ENCODE measurements at regions not wholly inside any gene's neighbourhood (a gene's known extent, or its start where the extent isn't known, plus 50 kb on each side); places are given as distances from the start of the nearest gene placed in this dataset.
A peak's percentile ranks its signal among the peaks of the same experiment; 100 is the strongest.

GRCh38 chr5:114006582-114006981 lies 355.3 kb upstream of the KCNN2 start:
- H3K9me3 ChIP-seq = no peaks in the 10 kb centered on the region
- H3K36me3 ChIP-seq = no peaks in the 10 kb centered on the region
- H3K27me3 ChIP-seq = no peaks in the 10 kb centered on the region
- no peak overlapping the region for H3K27ac ChIP-seq
- intact Hi-C loops (cut with DNase I; ENCODE audit: low total_unique reads) = no loop called here
- no peak for TF ChIP-seq POLR2A (IDR thresholded peaks at IDR 0.05)
- TF ChIP-seq CTCF (IDR thresholded peaks at IDR 0.05) = no peak
- no peak for DNase-seq
- no peak overlapping the region for H3K4me3 ChIP-seq
- H3K4me1 ChIP-seq = peaks cover 0 to 5% (median 0%) of the 10 kb centered on the region in 4 donors
- 35 to 65% (median 47%) methylated on average over 2 of the region's 2 CpGs for WGBS, 5 donors

DNA sequence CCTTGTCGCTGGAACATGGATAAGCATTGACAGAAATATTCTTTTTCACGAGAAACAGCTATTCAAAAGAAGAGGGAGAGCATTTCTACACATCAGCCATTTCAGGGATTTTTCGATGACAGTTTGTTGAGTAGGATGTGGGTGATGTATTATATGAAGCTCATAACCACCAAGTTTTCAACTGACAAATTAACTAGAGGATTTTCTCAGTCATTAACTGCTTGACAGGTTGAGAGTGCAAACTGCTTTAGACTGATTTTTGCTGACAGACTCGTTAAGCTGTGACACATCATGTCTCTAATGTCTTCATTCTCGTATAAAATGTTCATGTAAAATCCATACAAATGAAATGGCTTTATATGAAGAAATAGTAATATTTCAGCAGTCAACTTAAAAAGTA lies 354.2 kb upstream of the KCNN2 start:
- H3K9me3 ChIP-seq = no peaks in the 10 kb centered on the region
- H3K4me3 ChIP-seq = no peak overlapping the region
- peaks cover 0 to 5% (median 0%) of the 10 kb centered on the region in 4 donors for H3K4me1 ChIP-seq
- DNase-seq = no peak
- WGBS, 5 donors = 70 to 81% (median 78%) methylated on average over 5 of the region's 5 CpGs
- no peak overlapping the region for H3K27ac ChIP-seq
- TF ChIP-seq POLR2A (IDR thresholded peaks at IDR 0.05) = no peak
- TF ChIP-seq CTCF (IDR thresholded peaks at IDR 0.05) = no peak
- no peak for TF ChIP-seq EP300 (IDR thresholded peaks at IDR 0.05)
- no peak for TF ChIP-seq POLR2AphosphoS5 (IDR thresholded peaks at IDR 0.05)
- H3K36me3 ChIP-seq = no peaks in the 10 kb centered on the region
- H3K27me3 ChIP-seq = no peaks in the 10 kb centered on the region
- intact Hi-C loops (cut with DNase I; ENCODE audit: low total_unique reads) = no loop called here

DNA sequence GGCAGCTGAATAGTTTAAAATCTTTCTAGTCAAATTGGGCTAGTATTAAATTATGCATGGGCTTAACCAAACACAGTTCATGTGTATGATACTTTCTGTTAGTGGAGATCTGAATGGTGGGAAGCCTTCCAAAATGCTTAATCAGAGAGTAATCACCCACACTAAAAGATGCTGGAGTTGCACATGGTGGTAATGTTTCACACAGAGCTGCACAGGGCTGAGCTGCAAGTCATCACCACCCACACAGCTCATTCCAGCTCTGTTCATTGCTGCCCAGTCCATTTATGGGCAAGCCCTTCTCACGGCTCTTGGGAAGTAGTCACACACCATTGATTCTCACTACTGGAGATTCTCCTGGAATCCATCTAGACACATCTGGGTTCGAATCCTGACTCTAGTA lies 351.5 kb upstream of the KCNN2 start:
- DNase-seq = peak in 1 of 2 donors; percentile 17
- Histone ChIP-seq H3K36me3 (no peaks in the 10 kb centered on the region), H3K27me3 (no peaks in the 10 kb centered on the region), H3K4me1 (peaks cover 0 to 5% (median 0%) of the 10 kb centered on the region in 4 donors), H3K4me3 (no peak overlapping the region), H3K9me3 (no peaks in the 10 kb centered on the region), H3K27ac (no peak overlapping the region)
- 40 to 74% (median 60%) methylated on average over 2 of the region's 2 CpGs for WGBS, 5 donors
- TF ChIP-seq POLR2AphosphoS5 (IDR thresholded peaks at IDR 0.05) (no peak), POLR2A (IDR thresholded peaks at IDR 0.05) (no peak), EP300 (IDR thresholded peaks at IDR 0.05) (no peak), CTCF (IDR thresholded peaks at IDR 0.05) (no peak)
- intact Hi-C loops (cut with DNase I; ENCODE audit: low total_unique reads) = no loop called here

DNA sequence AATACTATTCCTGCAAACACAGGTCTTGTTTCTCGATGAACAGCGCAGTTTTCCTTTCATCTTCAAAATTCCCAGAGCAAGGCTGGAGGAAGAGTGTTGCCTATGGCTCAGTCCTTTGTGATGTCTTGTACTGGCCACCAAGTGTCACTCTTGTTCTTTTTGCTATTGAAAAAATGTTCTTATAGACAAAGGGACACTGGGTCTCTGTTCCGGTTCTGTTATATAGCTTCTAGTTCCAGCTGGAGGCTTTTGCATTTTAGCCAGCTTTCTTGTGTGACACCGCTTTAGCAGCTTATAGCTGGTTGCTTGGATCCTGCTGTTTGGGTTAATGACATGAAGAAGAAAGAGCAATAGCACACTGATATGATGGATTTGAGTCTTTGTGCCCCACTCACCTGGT lies 343.7 kb upstream of the KCNN2 start:
- DNase-seq = peak in 1 of 2 donors; percentile 16
- intact Hi-C loops (cut with DNase I; ENCODE audit: low total_unique reads) = no loop called here
- Histone ChIP-seq H3K27ac (no peak overlapping the region), H3K27me3 (no peaks in the 10 kb centered on the region), H3K4me1 (no peaks in the 10 kb centered on the region), H3K36me3 (no peaks in the 10 kb centered on the region), H3K4me3 (no peak overlapping the region), H3K9me3 (peaks cover 0 to 6% (median 0%) of the 10 kb centered on the region in 4 donors)
- TF ChIP-seq POLR2A (IDR thresholded peaks at IDR 0.05) (no peak), EP300 (IDR thresholded peaks at IDR 0.05) (no peak), CTCF (IDR thresholded peaks at IDR 0.05) (no peak), POLR2AphosphoS5 (IDR thresholded peaks at IDR 0.05) (no peak)
- 55 to 62% (median 59%) methylated on average over 4 of the region's 4 CpGs for WGBS, 5 donors
